HEK293T (cell line): ENCODE measurements at regions not wholly inside any gene's neighbourhood (a gene's known extent, or its start where the extent isn't known, plus 50 kb on each side); places are given as distances from the start of the nearest gene placed in this dataset.

Experiments used
- CTCF ChIA-PET: fragments of 350-600 bp; formaldehyde crosslinking; extraction: SDS; loops from one replicate; lab custom pipeline; 2021; ENCODE audit warnings: antibody characterized with exemption, inconsistent platforms; lab: Yijun Ruan, JAX
- POLR2A ChIA-PET: fragments of 350-600 bp; formaldehyde crosslinking; extraction: SDS; loops from one replicate; lab custom pipeline; 2020; ENCODE audit warnings: antibody characterized with exemption, inconsistent platforms; lab: Yijun Ruan, JAX
- DNase-seq: peaks from one replicate; pipeline ENCODE4 v3.0.0; 2012; ENCODE audit warnings: mixed read lengths; ENCODE audit errors: extremely low spot score
- ARNT ChIP-seq: fragments of 450-650 bp; IDR thresholded peaks from 2 replicates; pipeline ENCODE4 v1.6.1; 2017; ENCODE audit warnings: mild to moderate bottlenecking
- BHLHE40 ChIP-seq: fragments of 450-650 bp; IDR thresholded peaks from 2 replicates; pipeline ENCODE4 v1.6.1; 2016; ENCODE audit warnings: mild to moderate bottlenecking, moderate library complexity, borderline replicate concordance
- CTBP1 ChIP-seq: fragments of 450-650 bp; IDR thresholded peaks from 2 replicates; pipeline ENCODE4 v1.6.1; 2016; ENCODE audit warnings: borderline replicate concordance
- ELF4 ChIP-seq: fragments of 450-650 bp; IDR thresholded peaks from 2 replicates; pipeline ENCODE4 v1.6.1; 2017; ENCODE audit warnings: antibody characterized with exemption
- FOXA1 ChIP-seq: fragments of 450-650 bp; IDR thresholded peaks from 2 replicates; pipeline ENCODE4 v1.6.1; 2016; ENCODE audit warnings: mild to moderate bottlenecking
- FOXK2 ChIP-seq: fragments of 450-650 bp; IDR thresholded peaks from 2 replicates; pipeline ENCODE4 v1.6.1; 2016; ENCODE audit warnings: mild to moderate bottlenecking
- FOXM1 ChIP-seq: fragments of 450-650 bp; IDR thresholded peaks from 2 replicates; pipeline ENCODE4 v1.6.1; 2017; ENCODE audit warnings: mild to moderate bottlenecking, borderline replicate concordance
- HDGF ChIP-seq: fragments of 450-650 bp; IDR thresholded peaks from 2 replicates; pipeline ENCODE4 v1.6.1; 2017; ENCODE audit warnings: antibody characterized with exemption, borderline replicate concordance
- L3MBTL2 ChIP-seq: fragments of 450-650 bp; conservative IDR thresholded peaks from 2 replicates; pipeline ENCODE4 v1.6.1; 2016; ENCODE audit warnings: mild to moderate bottlenecking
- LEF1 ChIP-seq: fragments of 450-650 bp; IDR thresholded peaks from 2 replicates; pipeline ENCODE4 v1.6.1; 2017; ENCODE audit warnings: mild to moderate bottlenecking, borderline replicate concordance
- NFRKB ChIP-seq: fragments of 450-650 bp; IDR thresholded peaks from 2 replicates; pipeline ENCODE4 v1.6.1; 2016; ENCODE audit warnings: mild to moderate bottlenecking, moderate library complexity
- PKNOX1 ChIP-seq: fragments of 450-650 bp; IDR thresholded peaks from 2 replicates; pipeline ENCODE4 v1.6.1; 2016
- SP1 ChIP-seq: fragments of 450-650 bp; IDR thresholded peaks from 2 replicates; pipeline ENCODE4 v1.6.1; 2017
- SUZ12 ChIP-seq: fragments of 450-650 bp; IDR thresholded peaks from 2 replicates; pipeline ENCODE4 v1.6.1; 2016; ENCODE audit warnings: mild to moderate bottlenecking
- TARDBP ChIP-seq: fragments of 450-650 bp; IDR thresholded peaks from 2 replicates; pipeline ENCODE4 v1.6.1; 2016
- ZNF384 ChIP-seq: fragments of 450-650 bp; IDR thresholded peaks from 2 replicates; pipeline ENCODE4 v1.6.1; 2016

GRCh38 chr1:118618618-118619340, 369.4 kb downstream of the TBX15 start:
- CTCF ChIA-PET: no interaction called here
- TF ChIP-seq HDGF: no peak
- no peak for TF ChIP-seq L3MBTL2
- TF ChIP-seq NFRKB: no peak
- TF ChIP-seq TARDBP: no peak
- TF ChIP-seq FOXK2: no peak
- TF ChIP-seq ELF4: no peak
- TF ChIP-seq FOXA1: no peak
- TF ChIP-seq LEF1: no peak
- no peak for TF ChIP-seq CTBP1
- no peak for TF ChIP-seq SP1
- no peak for TF ChIP-seq SUZ12
- TF ChIP-seq ARNT: no peak
- no peak for TF ChIP-seq ZNF384
- TF ChIP-seq PKNOX1: no peak
- TF ChIP-seq BHLHE40: no peak
- no peak for TF ChIP-seq FOXM1
- POLR2A ChIA-PET: no interaction called here
- DNase-seq: no peak

GRCh38 chr1:118617916-118618315, 370.2 kb downstream of the TBX15 start:
- TF ChIP-seq SUZ12: no peak
- no peak for TF ChIP-seq SP1
- TF ChIP-seq CTBP1: no peak
- TF ChIP-seq FOXK2: no peak
- no peak for TF ChIP-seq ARNT
- no peak for TF ChIP-seq PKNOX1
- TF ChIP-seq BHLHE40: no peak
- TF ChIP-seq NFRKB: no peak
- TF ChIP-seq FOXM1: no peak
- no peak for TF ChIP-seq L3MBTL2
- no peak for TF ChIP-seq FOXA1
- TF ChIP-seq HDGF: no peak
- no peak for TF ChIP-seq ELF4
- no peak for TF ChIP-seq ZNF384
- TF ChIP-seq TARDBP: no peak
- TF ChIP-seq LEF1: no peak
- CTCF ChIA-PET: no interaction called here
- POLR2A ChIA-PET: no interaction called here
- no peak for DNase-seq

GRCh38 chr1:118615066-118615465, 373.1 kb downstream of the TBX15 start:
- ChIA-PET POLR2A (no interaction called here), CTCF (no interaction called here)
- no peak for TF ChIP-seq TARDBP
- no peak for TF ChIP-seq LEF1
- TF ChIP-seq ARNT: no peak
- TF ChIP-seq HDGF: no peak
- TF ChIP-seq ZNF384: no peak
- TF ChIP-seq BHLHE40: no peak
- TF ChIP-seq SP1: no peak
- TF ChIP-seq PKNOX1: no peak
- no peak for TF ChIP-seq NFRKB
- no peak for TF ChIP-seq FOXM1
- no peak for TF ChIP-seq L3MBTL2
- no peak for TF ChIP-seq ELF4
- no peak for TF ChIP-seq SUZ12
- TF ChIP-seq CTBP1: no peak
- no peak for DNase-seq

- POLR2A ChIA-PET: no interaction called here
- TF ChIP-seq PKNOX1 (no peak), L3MBTL2 (no peak), ZNF384 (no peak), HDGF (no peak), FOXA1 (no peak), ARNT (no peak), SUZ12 (no peak), NFRKB (no peak), FOXM1 (no peak), TARDBP (no peak), SP1 (no peak), FOXK2 (no peak), ELF4 (no peak), LEF1 (no peak), BHLHE40 (no peak), CTBP1 (no peak)
- CTCF ChIA-PET: no interaction called here
- no peak for DNase-seq
Measured at GRCh38 chr1:118589238-118589846, 398.8 kb downstream of the TBX15 start.

GRCh38 chr1:118588566-118588965, 399.6 kb downstream of the TBX15 start:
- DNase-seq: no peak
- POLR2A ChIA-PET: no interaction called here
- TF ChIP-seq FOXK2 (no peak), BHLHE40 (no peak), ARNT (no peak), PKNOX1 (no peak), HDGF (no peak)
- CTCF ChIA-PET: no interaction called here
